NCI-H1694 (cell line): ENCODE measurements at regions not wholly inside any gene's neighbourhood (a gene's known extent, or its start where the extent isn't known, plus 50 kb on each side); places are given as distances from the start of the nearest gene placed in this dataset.
A peak's percentile ranks its signal among the peaks of the same experiment; 100 is the strongest.

Experiments
- DNase-seq: peaks from one replicate; lab custom pipeline; 2025; lab: John Stamatoyannopoulos, UW

DNA sequence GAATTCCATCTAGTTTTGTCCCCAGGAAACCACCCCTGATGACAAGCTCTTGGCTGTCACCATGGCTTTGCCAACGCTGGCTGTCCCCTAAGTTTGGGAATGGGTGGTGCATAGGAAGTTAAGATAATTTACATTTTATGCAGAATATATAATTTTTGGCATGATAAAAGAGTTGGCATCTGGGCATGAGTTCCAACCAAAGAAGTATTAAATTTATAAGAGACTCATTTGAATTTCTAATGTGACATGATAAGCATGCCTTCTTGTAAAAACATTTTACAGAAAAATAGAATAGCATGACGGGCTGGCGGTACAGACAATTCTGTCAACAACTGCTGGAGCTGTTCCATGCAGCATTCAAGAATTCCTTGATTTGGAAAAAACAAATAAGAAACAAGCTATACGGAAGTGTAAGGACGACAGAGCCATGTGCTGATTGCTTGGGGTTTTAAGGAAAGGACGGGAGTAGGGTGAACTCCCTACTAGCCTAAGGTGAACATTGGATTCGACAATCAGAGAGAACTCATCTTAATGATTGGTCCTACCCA is 106.8 kb upstream of the C1orf21 start:
- no peak for DNase-seq

DNA sequence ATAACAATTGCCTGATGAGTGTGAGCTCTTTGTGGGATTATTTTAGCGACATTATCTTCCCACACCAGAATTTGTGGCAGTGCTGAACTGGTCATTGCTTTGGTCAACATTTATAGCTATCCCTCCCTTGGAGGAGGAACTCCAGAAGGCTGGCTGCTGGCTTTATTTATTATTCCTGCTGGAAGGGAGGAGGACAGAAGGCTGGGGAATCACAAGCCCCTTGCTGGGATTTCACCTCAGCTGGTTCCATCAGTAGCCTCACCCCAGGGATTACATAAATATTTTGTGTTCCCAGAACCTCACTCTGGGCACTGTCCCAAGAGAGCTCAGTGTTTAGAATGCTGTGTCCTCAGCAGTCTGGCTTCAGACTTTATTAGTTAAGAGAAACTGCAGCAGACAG is 102.8 kb upstream of the C1orf21 start:
- peak; percentile 25 for DNase-seq

DNA sequence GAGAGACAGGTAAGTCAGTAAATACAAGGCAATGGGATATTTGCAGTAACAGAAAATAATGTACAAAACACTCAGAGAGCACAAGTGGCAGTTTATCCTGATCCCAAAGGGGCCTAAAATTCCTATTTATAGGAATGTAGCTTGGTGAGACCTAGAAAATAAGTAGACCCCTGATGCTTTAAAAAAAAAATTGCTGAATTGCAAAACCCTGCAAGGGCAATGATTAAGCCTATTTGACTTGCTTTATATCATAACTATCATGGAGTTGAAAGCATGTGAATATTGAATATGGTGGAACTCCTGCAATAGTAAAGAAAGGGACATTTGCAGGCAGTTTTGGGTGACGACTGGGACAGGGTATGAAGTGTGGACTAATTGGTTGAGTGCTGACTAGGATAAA is 101.9 kb upstream of the C1orf21 start:
- no peak for DNase-seq

DNA sequence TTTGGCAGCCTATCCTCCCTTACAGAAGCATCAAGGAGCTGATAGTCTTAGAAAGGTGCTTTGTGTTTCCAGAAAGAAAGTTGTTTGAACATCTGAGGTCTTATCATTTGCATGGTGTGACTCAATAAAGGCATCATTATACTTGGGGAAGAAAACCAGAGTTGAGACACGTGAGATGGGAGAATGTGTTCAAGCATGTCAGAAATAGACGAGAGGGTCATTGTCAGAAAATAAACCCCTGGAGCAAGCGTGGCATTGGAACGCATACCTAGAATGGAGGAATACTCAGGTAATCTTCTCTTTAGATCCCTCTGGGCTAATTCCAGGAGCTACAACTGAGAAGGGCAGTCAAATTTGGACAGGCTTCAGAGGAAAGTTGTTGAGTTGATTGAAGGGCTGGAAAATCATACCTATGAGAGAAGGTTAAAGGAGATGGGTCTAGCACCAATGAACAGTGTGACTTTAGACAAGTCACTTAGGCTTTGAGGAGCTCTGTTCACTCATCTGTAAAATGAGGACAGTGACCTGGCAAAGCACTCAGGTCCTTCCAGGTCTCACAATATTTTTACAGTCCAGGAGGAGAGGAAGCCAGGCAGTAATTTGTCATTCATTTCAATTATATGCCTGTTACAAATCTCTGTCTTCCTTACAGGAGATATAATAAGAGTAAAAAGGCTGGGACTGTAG is 101.3 kb upstream of the C1orf21 start:
- DNase-seq: no peak

DNA sequence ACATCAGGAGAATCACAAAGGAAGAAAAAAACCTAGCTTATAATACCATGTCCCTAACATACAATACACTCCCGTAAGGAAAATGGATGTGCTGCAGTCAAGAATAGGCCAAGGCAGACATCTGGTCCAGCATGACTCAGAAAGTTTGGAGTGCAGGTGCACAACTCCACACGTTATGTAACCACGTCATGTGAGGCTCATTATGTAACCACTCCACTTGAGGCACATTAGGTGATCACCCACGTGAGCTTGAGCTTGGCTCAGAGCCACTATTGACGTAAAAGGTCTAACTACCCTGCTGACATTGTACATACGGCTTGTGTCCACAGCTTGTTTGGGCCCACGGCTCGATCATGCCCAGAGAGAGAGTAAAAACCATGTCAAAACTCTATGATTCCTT is 99.8 kb upstream of the C1orf21 start:
- DNase-seq: no peak

DNA sequence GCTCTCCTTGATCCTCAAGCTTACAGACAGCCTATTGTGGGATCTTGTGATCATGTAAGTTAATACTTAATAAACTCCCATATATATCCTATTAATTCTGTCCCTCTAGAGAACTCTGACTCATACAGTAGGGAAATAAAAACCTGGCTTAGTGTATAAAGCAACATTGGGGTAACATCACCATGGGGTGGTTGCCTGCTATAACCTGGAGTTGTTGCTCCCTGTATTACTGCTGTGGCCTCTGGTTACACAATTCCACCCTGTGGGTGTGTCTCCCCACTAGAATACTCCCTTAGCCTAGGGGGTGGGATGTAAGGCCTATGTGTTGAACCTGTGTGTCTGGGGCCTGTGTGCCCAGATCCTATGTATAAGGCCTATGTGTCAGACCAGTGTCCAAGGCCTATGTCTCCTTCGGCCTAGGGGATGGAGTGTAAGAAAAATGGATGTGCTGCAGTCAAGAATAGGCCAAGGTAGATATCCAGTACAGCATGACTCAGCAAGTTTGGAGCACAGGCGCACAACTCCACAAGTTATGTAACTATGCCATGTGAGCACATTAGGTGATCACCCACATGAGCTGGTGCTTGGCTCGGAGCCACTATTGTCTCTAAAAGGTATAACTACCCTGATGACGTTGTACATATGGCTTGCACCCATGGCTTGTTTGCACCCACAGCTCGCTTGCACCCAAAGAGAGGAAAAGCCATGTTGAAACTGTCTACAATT is 96.8 kb upstream of the C1orf21 start:
- DNase-seq: peak; percentile 20

DNA sequence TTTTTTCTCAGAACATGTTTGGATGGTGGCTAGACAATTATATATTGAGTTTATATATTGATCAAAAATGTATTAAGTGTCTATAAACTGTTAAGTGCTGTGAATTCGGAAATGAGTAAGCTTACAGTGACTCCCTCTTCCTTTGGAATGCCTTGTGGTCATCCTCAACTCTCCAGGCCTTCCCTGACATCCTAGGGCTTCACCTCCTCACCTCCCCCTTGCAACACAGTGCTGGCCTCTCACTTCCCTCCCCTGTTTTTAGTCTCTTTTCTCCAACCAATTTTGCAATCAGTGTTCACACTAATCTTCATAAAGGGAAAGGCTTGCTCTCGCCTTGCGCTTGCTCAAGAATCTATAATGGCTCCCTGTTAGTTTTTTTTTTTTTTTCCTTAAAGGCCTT is 95.1 kb upstream of the C1orf21 start:
- DNase-seq: no peak

DNA sequence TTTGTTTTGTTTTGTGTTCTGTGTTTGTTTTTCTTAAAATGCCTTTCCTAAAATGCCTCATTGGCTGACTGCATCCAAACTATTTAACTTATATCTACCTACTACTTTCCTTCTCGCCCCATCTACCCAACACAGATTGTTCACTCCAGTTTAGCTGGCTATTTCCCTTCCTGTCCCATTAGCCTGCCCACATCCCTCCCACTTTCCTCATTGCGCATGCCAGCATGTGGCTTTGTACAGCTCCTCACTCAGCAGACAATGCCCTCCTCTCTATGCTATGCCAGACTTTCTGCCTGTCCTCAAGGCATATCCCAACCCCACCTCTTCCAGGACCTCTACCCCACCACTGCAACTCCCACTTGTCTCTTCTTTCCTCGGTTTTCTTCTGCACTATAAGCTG is 94.7 kb upstream of the C1orf21 start:
- no peak for DNase-seq

DNA sequence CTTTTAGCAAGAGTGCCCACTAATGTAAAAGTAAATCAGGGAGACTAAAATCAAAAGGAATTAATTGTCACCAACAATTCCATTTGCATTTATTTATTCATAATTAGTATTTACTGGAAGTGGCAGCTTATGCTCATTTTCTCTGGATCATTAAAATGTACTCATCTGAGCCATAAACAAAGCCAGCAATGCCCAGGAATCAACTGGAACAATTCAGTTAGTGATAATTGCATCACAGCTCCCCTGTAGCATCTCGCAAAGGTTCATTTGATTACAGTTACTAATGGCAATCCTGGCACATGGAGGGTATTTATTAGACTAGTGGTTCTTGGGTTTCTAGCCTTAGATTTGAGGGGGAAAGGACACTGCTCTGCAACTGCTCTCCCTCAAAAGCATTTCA is 92.7 kb upstream of the C1orf21 start:
- no peak for DNase-seq

DNA sequence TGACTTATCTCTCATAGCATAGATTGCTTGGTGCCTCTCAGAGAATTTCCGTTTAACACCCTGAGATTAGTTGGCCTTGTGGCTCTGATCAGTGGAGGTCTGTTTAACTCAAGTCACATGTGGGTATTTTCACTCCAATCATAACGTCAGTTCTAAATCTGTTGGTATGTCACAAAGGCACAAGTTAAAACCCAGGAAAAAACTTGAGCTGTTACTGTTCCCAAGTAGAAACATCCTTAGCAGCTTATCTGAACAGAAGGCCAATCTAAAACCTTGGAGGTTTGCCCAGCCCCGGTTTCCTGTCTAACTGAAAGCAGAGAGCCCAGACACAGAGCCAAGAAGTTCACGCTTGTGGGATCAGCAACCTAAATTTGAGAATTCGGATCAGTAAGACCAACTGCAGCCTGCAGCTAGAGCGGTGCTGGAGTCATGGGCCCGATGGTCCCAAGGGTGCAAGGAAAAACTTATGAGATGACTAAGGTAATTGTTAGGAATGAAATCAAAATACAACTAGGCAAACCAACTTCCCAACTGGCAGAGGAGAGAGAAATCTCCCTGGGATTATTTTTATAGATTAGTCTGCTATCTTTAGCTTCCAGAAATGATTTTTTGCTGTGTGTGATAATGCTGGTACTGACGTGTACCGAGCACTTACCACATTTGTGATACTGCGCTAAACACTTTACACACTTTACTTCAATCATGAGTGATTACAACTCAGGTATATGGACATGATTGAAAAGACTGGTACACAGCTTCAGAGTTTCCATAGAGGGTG is 90.2 kb upstream of the C1orf21 start:
- peak; percentile 93 for DNase-seq

DNA sequence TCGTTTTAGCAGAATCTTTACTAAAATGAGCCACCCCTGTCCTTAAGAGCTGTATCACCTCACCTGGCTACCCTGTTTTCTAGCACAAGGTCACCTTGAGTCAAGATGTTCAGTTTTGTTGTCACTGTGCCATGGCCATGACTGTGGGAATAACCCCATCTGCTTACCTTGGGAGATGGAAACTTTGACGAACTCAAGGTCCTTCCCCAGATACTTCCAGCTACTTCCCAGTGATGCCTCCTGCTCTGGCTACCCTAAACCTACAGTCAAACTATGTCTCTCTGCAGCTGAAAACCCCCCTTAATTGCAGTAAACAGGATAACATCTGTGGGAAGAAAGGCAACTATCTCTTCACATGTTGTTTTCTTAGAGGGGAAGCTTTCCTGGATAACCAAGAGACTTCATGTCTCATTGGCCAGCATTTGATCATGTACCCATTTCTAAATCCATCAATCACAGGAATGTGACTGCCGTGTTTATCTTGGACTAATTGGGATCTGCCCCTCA is 89.5 kb upstream of the C1orf21 start:
- no peak for DNase-seq

DNA sequence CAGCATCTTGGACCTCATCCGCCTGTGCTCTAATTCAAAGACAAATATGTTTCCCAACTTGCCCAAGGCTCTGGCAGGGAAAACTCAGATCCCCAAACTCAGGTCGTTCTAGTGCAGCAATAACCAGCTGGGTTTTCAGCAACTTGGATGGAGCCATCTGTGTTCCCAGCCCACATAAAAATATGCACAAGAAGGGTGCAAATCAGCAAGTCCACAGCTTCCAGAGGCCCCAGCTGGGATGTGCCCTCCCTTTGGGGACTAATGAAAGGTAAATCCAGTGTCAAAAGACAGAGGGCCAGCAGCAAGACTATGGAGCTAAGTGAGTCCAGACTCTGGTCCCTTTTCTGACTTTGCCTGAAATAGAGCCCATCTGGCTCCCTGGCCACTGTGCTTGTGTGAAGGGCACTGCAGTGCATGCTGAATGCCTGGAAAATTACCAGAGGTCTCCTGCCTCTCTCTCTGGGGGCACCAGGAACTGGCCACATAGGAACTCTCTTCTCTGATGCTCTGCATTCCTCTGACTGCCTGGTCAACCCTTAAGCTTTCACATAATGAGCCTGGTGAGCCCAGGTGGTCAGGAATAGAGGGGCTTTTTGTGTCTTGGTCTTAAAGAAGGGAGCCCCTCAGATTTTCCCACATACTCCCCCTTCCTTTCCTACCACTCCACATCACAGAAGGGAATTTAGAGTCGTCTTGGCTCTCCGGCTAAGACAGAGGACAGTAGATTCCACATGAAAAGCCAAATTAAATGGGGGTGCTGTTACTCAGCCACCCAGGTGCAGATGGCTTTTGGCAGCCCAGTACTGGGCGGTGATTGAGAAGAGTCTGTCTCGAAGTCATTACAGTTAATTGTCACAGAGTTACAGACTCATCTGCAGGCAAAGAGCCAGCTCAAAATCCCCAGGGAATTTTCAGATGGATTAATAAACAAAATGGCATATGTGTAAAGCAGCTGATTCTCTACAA is 88.1 kb upstream of the C1orf21 start:
- DNase-seq: peak; percentile 95

DNA sequence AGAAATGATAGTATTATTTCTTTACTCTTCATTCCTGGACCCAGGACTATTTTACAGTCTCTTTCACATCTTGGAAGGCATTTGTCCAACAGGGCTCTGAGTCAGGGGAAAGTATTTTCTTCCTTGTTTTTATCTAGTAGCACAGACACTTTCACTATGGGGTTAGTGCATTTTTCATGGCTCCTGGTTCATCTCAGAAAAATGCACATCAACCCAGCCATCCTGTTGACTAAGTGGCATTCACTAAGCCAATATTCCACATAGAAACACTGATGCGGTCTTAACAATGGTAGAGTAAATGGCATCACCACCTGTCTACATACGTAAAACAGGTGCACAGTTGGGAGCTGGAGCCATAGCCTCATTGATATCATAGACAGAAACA is 87.4 kb upstream of the C1orf21 start:
- DNase-seq: no peak

DNA sequence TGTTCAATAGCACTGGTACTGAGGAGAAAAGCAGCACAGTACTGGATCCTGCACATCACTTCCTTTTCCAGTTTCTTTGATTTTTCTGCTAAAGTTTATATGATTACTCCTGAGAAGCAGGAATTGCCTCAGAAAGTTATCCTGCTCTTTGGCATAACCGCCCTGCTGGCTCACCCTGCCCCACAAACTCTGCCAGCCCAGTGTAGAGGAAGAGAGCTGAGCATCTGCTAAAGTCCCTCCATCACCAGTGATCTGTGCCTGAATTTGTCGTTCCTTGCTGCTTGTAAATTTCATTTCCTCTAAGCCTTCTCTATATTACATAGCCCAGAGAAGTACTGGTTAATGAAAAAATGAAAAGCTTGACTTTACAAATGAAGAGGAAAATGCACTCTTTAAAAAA is 87.0 kb upstream of the C1orf21 start:
- DNase-seq: peak; percentile 51

DNA sequence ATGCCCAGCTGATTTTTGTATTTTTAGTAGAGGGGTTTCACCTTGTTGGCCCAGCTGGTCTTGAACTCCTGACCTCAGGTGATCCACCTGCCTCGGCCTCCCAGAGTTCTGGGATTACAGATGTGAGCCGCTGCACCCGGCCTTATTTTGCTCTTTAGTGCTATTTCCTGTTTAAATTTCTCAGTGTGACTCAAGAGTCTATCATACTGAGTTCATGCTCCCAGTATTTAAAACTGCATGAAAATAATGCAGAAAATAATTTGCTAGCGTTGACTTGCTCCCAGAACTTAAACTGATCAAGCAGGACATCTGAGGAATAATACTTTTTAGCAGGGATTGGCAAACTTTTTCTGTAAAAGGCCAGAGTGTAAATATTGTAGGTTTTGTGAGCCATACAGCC is 86.4 kb upstream of the C1orf21 start:
- DNase-seq: no peak

DNA sequence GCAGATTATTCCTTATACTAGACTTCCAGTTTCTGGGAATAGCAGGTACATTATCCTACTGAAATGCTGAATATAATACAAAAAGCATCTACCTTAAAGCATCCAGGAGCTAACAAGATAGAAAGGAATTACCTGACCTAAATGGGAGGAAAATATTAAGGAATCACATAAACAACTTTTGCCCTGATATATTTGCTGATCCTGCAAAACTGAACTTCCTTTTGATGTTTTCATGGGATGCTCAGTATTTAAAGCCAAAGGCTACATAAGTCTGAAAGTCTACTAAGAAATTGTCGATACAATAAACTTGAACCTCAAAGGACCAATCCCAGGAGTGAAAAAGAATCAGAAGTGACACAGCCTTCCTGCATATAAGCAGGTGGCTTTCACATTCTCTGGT is 85.6 kb upstream of the C1orf21 start:
- no peak for DNase-seq

DNA sequence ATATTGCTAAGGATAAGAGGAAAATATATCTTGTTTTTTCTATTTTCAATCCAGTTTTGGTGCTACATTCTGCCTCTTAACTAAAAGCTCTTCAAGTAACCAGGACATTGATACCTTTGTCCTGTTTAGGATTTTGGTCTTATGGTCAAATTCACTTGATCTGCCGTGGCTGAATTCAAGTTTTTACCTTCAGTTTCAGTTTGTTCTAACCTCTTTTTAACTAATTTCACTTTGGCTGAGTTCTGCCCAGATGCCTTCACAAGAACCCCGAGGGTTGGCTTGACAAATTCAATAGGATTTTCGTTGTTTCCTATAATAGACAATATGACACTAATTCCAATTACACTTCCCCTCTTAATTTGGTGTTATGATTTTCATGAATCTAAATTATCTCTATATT is 84.5 kb upstream of the C1orf21 start:
- no peak for DNase-seq

DNA sequence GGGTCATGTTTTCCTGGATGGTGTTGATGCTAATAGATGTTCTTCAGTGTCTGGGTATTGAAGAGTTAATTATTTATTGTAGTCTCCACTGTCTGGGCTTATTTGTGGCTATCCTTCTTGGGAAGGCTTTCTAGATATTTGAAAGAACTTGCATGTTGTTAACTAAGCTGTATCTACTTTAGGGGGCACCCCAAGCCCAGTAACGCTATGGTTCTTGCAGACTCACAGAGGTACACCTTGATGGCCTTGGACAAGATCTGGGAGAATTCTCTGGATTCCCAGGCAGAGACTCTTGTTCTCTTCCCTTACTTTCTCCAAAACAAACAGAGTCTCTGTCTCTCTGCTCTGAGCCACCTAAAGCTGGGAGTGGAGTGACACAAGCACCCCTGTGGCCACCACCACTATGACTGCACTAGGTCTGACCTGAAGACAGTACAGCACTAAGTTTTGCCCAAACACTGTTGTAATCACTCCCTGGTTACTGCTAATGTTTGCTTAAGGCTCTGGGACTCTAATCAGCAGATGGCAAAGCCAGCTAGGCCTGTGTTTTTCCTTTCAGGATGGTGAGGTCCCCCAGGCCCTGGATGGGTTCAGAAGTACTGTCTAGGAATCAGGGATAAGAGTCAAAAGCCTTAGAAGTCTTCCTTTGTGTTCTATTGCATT is 76.5 kb upstream of the C1orf21 start:
- DNase-seq: no peak

DNA sequence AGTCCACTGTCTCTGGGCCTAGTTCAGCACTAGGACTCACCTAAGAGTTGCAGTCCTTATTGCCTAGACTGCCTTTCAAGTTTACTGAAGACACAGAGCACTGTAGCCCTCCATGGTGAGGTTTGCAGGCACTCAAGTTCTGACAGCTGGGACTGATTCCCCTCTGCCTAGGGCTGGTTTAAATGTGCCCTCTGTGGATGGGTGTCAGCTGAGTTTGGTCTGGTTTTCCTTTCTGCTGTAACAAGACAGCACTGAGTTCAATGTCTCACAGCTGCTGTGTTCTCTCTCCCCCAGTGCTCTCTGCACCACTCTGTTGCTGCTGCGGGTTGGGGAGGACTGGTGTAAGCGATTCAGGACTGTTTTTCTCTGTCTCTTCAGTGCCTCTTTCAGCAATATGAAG is 75.2 kb upstream of the C1orf21 start:
- DNase-seq: no peak

DNA sequence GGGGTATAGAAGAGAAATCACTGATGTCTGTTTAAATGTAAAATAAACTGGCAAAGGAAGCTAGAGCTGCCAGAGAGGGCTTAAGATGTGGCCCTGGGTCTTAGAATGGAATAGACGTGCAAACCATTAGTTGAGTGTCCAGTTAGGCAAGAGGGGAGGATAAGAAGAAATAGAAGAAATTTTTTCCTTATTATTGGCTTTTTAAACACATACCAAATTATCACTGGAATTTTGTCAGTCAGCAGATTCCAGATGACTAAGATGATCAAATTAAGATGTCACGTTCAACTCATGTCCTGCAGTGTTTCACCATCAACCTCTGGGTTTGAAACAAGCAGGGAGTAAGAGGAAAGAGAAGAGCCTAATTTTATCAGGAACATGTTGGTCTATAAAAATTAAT is 71.6 kb upstream of the C1orf21 start:
- no peak for DNase-seq

DNA sequence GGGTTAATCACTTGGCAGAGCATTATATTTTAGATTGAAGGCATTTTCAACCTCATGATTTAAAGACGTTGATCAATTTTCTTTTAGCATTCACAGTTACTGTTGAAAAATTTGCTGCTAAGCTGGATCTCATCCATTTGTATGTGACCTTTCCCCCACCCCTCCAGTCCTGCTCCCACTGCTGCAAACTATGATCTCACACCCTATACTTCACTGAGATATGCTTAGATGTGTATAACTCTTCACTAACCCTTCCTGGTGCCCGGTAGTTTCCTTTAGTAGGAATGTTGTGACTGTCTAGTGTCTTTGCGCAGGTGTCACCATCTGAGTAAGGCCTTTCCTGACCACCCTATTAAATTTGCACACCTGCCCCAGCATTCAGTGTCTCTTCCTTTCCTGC is 67.0 kb upstream of the C1orf21 start:
- no peak for DNase-seq
